GM21528 (cell line): ENCODE measurements at regions not wholly inside any gene's neighbourhood (a gene's known extent, or its start where the extent isn't known, plus 50 kb on each side); places are given as distances from the start of the nearest gene placed in this dataset.
A peak's percentile ranks its signal among the peaks of the same experiment; 100 is the strongest.
"Not testable (repeated sequence)": the region's sequence is repeated elsewhere in the genome, so short reads cannot be mapped to it uniquely, and the experiment has no call there.

Experiments
- ATAC-seq: cut with Tn5 transposase; IDR thresholded peaks from one replicate; pipeline ENCODE4 v1.9.1; 2021; ENCODE audit warnings: mild to moderate bottlenecking, moderate library complexity; ENCODE audit not compliant: unreplicated experiment, low FRiP score

DNA sequence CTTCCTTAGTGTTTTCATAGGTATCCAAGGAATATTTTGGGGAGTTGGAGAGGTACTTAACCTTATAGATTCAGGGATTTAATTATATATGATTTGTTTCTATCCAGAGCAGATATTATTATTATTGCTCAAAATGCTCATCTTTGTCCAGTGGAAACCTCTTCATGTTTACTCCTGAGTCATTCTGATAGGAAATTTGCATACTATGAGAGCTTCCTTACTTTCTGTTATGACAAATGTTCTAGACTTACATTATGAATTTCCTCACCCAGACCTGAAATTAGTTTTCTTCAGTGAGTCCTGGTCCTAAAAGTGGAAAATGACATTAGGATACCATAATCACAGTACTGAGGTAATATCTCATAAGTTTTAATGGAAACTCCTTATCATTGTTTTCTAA lies 57.5 kb upstream of the PLPPR5 start:
- no peak for ATAC-seq

DNA sequence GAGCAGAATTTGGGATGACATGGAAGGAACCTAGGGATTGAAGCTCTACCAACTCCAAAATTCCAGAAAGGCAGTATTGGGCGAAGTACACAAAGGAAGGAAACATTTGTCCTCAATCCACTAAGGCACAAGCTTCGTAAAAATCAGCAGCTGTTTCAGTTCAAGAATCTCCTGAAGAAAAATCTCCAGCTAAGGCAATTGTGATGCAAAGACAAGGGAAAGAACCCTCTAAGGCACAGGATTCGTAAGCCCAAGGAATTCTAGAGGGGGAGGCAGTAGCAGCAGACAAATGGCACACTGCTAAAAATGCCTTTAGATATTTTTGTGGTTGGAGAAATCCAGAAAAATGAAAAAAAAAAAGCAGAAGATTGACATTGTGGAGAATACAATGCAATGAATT lies 64.5 kb upstream of the PLPPR5 start:
- ATAC-seq, result no peak

DNA sequence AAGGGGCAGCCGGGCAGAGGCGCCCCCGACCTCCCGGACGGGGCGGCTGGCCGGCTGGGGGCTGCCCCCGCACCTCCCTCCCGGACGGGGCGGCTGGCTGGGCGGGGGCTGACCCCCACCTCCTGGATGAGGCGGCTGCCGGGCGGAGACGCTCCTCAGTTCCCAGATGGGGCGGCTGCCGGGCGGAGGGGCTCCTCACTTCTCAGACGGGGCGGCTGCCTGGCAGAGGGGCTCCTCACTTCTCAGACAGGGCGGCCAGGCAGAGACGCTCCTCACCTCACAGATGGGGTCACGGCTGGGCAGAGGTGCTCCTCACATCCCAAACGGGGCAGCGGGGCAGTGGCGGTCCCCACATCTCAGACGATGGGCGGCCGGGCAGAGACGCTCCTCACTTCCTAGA lies 73.9 kb upstream of the PLPPR5 start:
- not testable (repeated sequence) for ATAC-seq

DNA sequence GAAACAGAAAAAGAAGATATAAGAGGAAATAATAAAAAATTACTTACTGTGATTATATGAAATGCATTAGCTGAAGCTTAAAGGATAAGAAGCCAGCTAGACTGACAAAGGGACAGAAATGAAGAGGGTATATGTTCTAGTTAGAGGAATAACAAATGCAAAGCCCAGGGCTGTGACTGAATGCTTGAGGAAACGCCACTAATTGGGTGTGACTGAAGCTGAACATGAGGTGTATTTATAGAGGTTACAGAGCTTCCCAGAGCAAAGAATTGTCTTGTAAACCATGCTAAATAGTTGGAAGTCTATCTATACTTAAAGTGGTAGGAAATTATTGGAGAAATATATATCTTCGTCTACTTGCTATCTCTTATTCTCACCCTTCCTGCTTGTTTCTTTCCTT lies 77.7 kb upstream of the PLPPR5 start:
- ATAC-seq, result no peak

DNA sequence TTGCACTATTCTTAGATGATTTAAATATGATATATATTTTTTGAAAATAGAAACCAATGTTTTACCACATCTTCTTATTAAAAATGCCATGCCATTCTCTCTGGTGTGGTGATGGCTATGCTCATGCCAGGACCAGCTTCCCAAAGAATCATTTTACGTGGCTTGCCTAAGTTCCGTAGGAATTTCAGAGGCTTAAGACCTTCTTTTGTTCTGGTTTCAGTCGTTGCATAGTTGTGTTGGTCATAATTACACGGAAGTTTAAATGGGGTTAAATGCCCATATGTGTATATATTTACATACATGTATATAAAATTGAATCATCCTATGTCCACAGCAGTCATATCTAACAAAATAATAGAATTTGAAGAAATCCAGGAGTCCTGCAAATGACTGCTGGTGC lies 78.7 kb upstream of the PLPPR5 start:
- no peak for ATAC-seq

DNA sequence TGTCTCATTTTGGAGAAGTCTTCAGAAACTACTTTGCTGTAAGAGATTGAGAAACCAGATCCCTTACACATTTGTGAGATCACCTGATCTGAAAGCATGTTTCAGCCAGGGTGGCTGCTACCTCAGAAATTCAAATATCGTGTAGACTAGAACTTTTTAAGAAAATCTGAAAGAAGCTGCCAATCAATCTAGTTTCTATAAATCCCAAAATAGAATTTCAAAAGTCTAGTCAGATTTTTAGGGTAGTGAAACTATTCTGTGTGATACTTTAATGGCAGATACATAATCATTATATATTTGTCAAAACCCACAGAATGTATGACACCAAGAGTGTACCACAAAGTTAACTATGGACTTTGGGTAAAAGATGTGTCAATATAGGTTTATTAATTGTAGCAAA lies 79.9 kb upstream of the PLPPR5 start:
- peak; percentile 78 for ATAC-seq

DNA sequence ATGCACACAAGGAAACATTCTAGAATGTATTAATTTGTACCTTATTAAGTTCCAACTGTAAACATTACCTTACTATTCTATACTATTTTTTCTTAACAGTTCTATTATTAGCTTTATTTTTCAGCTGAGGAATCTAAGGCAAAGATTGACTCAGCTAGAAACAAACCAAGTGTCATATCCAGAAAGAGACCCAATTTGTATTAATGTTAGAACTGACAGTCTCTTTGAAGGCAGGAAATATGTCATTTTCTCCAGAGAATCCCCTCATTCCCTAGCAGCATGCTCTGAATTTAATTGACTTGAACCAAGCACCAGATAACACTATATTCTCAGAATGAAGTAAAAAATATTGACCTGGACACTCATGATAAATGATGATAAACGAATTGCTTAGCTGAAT lies 81.4 kb upstream of the PLPPR5 start:
- ATAC-seq, result no peak

DNA sequence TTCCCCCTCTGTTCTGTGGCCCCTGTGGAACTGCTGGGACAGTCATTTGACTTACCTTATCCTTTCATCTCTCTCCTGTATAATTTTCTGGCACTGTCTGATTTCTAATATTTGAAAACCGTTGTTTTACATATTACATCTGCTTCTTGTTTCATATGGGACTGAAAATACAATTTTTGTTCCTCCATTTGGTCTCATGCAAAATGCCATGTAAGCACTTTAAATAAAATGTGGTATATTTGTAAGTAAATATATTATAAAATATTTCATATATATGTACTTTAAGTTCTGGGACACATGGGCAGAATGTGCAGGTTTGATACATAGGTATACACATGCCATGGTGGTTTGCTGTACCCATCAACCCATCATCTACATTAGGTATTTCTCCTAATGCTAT lies 93.9 kb upstream of the PLPPR5 start:
- ATAC-seq, result no peak

DNA sequence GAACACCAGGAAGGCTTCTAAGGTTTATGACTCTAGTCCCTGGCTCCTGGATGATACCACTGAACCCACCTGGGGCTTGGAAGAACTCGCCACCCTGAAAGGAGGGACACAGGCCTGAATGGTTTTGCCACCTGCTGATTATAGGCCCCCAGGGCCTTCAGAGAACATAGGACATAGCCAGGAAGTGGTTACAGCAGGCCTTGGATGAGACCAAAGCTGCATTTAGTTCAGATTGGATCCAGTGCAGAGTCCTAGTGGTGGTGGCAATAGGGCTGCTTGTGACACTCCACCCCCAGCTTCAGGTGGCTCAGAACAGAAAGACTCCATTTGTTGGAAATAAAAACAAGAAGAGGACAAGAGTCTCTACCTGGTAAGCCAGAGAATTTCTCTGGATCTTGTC lies 101.6 kb upstream of the PLPPR5 start:
- ATAC-seq, result no peak

DNA sequence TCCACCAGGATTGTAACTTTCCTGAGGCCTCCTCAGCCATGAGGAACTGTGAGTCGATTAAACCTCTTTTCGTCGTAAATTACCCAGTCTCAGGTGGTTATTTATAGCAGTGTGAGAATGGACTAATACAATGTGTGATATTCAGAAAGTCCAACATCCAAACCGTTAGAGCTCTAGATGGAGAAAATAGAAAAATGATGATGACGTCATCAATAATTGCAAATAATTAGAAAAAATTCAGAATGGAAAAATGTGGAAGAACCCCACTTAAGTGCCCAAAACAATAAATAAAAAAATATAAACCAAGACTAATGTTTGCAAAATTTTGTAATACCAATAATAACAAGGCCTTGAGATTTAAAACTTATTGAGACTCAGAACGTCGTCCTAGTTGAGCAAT lies 103.0 kb upstream of the PLPPR5 start:
- no peak for ATAC-seq

DNA sequence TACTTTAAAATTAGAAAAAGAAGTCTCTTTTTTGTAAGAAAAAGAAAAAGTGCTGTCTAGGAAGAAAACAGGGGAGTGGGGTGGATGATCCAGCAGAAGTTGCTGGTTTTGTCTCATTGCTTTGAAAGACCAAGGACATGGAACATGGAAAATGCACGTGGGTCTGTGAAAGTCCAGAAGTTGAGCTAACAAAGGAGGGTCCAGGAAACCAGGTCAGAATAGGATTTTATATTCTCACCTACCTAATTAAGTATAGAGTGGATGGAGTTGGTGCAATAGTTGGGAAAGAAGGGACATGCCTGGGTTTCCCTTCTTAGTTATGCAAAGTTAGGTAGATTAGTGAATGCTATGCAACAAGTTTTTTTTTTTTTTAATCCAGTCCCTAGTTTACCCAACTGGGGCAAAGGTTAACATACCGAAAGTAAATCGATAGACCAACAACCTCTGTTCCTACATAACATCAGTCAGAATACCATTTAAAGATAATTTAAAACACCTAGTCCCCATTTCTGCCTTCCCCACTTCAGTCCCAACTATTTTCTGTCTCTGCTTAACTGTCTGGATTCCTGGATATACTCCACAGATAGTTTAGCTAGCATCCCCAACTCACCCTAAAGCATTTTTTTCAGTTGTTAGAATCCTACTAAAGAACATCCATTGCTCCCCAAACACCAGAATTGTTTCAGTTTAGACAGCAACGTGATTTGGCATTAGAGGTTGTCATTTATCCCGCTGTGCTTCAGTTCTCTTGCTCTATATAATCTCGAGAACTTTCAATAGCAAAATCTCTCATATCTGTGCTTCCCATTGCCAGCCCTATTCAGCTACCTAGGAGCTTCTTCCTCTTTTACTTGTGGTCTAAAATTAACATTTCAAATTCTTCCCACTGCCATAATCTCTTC lies 105.7 kb upstream of the PLPPR5 start:
- no peak for ATAC-seq

DNA sequence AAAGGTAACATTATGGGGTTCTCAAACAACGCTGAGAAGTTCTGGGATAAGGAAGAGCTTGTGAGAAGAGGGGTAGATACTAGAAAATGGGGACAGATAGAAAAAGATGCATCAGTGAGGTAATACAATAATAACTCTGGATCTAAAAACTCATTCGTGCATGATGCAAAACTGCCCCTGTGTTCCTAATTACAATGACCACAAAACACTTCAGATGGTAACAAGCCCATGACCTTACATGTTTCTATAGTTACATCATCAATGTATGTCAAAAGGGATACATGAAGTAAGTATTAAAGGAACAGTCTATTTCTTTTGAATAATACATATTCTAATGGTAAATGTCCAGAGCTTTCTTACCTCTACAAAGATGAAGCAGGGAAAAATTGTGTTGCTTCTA lies 110.6 kb upstream of the PLPPR5 start:
- no peak for ATAC-seq

DNA sequence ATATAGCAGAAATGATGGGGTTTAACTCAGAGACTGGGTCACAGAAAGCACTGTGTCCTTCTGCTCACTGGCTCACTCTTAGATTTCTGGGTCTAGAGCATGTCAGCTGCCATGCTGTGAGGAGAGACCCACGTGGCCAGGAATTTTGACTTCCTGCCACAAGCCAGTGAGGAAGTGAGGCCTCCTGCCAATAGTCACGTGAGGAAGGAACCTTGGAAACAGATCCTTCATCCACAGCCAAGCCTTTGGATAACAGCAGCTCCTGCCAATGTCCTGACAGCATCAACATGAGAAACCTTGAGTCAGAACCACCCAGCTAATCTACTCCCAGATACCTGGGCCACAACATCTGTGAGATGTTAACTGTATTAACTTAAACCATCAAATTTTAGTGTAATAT lies 114.5 kb upstream of the PLPPR5 start:
- no peak for ATAC-seq

DNA sequence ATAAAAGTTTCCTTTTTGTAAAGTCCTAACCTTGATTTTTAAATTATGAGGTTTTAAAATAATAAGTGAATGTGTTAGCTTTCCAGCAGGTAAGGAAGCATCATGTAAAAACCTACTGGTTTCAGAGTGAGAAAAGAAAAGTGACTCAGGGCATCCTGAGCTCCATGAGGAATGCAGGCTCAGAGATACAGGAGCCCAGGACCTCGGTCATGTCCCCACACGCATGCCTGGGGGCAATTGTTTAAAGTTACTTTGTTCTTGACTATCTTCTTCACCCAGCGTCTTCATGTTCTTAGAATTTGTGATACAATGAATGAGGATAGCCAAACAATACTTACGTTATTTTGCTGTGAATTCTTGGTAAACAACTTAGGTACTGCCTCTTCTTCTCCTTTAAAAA lies 117.4 kb upstream of the PLPPR5 start:
- ATAC-seq, result no peak

DNA sequence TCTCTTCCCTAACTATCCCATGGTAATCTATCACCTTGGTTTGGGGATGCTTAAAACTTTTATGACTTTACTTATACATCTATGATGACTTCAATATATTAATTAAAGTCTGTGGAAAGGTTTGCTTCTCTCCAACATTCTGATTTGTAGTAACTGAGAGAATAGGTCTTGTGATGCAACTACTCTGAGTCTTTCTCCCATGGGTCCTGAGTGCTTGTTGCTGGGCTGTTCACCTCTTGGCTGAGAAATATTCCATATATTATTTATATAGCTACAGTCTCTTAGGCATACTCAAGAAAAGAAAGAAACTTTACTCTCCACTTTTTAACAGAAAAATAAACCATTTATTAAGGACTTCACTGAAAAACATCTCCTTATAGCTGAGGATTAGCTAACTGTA lies 119.3 kb upstream of the PLPPR5 start:
- ATAC-seq, result no peak

DNA sequence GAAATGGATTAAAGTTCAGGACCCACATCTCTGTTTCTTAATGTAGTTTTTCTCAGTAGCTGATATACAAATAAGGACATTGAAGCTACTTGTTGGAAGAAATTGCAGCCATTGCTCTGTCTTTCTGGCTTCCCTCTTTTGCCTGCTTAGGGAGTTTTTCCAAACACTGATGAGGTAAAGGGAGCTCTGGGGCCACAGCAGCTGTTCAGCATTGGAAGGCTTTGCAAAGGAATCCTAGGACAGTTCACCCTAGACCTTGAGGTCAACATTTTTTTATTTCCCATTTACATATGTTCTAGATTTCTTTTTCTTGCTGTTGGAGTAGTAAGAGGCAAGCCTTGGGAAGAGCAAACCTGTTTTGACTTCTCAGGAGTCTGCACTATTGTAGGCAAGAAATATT lies 126.9 kb upstream of the PLPPR5 start:
- ATAC-seq, result no peak

DNA sequence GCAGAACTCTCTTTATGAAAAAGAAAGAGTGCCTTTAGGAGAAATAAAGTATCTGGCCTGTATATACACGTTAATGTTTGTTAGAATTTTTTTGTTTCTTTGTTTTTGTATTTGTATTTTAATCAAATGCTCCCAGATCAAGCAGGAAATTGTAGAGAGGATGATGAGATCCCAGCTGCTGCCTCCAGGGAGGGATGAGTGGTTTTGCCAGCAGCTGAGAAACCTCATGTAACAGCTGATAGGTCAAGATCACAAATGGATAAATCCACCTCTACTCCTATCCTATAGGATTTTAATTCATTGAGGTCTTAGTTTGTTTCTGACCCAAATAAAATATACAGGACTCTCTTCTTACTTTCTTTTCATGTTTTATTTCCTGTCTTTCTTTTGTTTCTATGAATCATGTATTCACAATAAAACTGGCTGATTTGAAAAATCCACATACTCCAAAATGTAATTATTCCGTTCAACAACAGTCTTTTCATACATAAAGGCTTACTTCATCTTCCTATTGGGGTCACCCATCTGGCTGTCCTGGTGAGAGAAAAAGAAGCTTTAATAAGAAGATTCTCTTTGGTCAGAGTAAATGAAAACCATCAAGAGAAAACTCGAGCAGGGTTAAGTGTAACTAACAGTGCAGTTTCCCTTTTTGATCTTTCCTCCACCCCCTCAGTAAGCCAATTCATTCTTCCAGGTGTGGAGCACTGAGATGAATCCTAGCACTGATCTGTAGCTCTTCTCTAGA lies 129.3 kb upstream of the PLPPR5 start:
- ATAC-seq, result no peak

DNA sequence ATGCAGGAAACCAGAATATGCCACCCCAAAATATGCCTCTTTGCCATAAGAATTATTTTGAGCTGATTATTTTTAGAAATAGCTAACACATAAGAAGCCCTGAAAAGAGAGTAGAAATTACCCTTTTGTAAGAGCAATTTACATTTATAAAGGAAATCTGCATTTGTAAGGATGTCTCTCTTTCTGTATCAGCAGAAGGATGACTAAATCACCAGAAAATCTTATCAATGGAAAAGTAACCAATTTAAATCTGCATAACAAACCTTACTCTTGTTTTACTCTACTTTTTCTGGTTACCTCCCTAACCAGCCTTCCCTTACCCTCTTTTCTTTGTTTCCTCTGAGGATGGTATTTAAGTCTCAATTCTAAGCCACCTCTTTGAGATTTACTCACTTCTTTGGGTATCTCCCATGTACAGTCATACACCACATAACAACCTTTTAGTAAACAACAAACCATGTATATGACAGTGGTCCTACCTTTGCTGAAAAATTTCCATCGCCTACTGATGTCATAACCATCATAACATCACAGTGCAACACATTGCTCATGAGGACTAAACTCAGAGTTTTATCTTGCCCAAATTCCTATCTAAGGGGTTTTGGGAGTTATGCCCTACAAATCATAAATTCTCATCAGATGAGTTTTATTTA lies 126.6 kb upstream of the PLPPR4 start:
- ATAC-seq, result no peak

DNA sequence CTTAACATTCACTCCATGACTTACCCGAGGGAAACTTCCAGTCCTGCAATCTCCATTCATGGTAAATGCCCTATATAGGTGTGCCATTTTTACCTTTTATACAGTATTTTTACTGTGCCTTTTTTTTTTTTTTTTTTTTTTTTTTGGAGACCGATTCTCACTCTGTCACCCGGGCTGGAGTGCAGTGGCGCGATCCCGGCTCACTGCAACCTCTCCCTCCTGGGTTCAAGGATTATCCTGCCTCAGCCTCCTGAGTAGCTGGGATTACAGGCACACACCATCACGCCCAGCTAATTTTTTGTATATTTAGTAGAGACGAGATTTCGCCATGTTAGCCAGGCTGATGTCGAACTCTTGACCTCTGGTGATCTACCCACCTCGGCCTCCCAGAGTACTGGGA lies 124.4 kb upstream of the PLPPR4 start:
- no peak for ATAC-seq

DNA sequence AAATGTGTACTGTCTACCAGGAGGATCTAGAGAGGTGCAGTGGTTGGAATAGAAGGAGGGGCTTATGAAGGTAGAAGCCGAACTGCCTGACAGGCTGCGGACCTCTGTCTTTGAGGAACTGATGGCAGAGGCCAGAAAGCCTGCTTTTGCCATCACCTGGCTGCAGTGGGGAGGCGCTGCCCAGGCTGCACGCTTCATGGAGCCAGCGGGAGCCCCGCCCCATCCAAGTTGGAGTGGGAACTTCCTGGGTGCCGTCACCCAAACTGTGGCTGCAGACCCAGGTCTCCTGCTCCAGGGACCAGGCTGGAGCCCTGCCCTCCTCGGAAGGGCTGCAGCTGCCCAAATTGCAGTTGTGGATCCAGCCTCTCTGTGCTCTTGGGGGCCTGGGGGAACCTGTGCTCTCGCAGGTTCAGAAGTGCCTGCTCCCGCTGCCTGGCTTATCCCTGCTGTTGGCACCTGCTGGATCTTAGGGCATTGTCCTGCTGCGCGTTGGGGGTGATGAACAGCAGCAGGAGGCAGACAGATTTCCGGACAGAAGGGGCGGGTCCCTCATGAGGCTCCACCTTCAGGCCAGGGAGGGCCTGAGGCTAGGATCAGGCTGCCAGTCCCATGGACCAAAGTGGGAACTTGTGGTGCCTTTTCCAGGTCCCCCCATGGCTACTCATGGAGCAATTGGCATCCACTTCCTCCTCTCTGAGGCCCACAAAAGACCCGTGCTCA lies 118.0 kb upstream of the PLPPR4 start:
- no peak for ATAC-seq

DNA sequence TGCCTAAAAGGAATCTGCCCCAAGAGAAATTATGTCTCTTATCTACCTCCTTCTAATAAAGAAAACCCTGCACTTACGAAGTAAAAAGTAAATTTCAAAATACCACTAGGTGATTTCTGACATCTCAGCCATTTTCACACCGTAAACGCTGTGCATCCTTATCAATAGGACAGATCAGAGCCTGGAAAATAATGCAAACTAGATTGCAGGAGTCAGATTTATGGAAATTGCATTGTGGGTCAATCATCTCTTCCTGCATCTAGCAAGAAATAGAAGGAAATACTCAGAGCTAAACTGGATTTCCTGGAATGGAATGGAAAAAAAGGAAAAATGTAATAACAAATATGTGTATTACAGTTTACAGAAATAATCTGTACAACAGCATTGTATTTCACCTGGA lies 114.3 kb upstream of the PLPPR4 start:
- ATAC-seq, result no peak
